ENCODE measurements at regions not wholly inside any gene's neighbourhood (a gene's known extent, or its start where the extent isn't known, plus 50 kb on each side); places are given as distances from the start of the nearest gene placed in this dataset.

- CTCF ChIA-PET: no interaction called here
Measured at GRCh38 chr3:197445896-197446699, 109.7 kb downstream of the BDH1 start.

More at GRCh38 chr3:197445896-197446699, 109.7 kb downstream of the BDH1 start:
- TF ChIP-seq EP300 (IDR thresholded peaks at IDR 0.05; ENCODE audit: borderline replicate concordance in 1 of 2, control insufficient read depth in 1 of 2, low read depth in 2 of 2, low read length in 2 of 2) (no peak), IKZF1 (conservative IDR thresholded peaks at IDR 0.05) (no peak), TAF1 (IDR thresholded peaks at IDR 0.05; ENCODE audit: borderline replicate concordance, low read depth, low read length) (no peak), ZNF24 (IDR thresholded peaks at IDR 0.05) (no peak), NFYB (IDR thresholded peaks at IDR 0.05; ENCODE audit: insufficient read depth, low read depth, low read length) (no peak), YY1 (IDR thresholded peaks at IDR 0.05; ENCODE audit: low read depth, low read length) (no peak), NKRF (conservative IDR thresholded peaks at IDR 0.05) (no peak), SMAD5 (IDR thresholded peaks at IDR 0.05; ENCODE audit: low read depth) (no peak), ZNF274 (IDR thresholded peaks at IDR 0.05; ENCODE audit: insufficient read depth, insufficient read length) (no peak), KDM1A (IDR thresholded peaks at IDR 0.05; ENCODE audit: borderline replicate concordance) (no peak), MEF2A (IDR thresholded peaks at IDR 0.05; ENCODE audit: insufficient read depth, low read depth, low read length) (no peak), PAX5 (IDR thresholded peaks at IDR 0.05; ENCODE audit: borderline replicate concordance, low read depth, low read length) (no peak), SMAD1 (IDR thresholded peaks at IDR 0.05; ENCODE audit: low read depth, partially characterized antibody) (no peak), RBBP5 (conservative IDR thresholded peaks at IDR 0.05) (no peak), TARDBP (IDR thresholded peaks at IDR 0.05; ENCODE audit: borderline replicate concordance) (no peak)
- TF ChIP-seq, protein P1, sequence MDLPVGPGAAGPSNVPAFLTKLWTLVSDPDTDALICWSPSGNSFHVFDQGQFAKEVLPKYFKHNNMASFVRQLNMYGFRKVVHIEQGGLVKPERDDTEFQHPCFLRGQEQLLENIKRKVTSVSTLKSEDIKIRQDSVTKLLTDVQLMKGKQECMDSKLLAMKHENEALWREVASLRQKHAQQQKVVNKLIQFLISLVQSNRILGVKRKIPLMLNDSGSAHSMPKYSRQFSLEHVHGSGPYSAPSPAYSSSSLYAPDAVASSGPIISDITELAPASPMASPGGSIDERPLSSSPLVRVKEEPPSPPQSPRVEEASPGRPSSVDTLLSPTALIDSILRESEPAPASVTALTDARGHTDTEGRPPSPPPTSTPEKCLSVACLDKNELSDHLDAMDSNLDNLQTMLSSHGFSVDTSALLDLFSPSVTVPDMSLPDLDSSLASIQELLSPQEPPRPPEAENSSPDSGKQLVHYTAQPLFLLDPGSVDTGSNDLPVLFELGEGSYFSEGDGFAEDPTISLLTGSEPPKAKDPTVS (IDR thresholded peaks at IDR 0.05; ENCODE audit: low read depth, low read length): no peak
- in situ Hi-C loops (cut with MboI): no loop called here
- no peaks in the 10 kb centered on the region for H3K79me2 ChIP-seq (ENCODE audit: control insufficient read depth, insufficient read depth, low read length)
- RAD21 ChIA-PET (ENCODE audit: unreplicated experiment): no interaction called here
- SMC1A ChIA-PET (ENCODE audit: uncharacterized antibody, unreplicated experiment): no interaction called here
- no peak overlapping the region for H3K4me3 ChIP-seq
- no TSS peak for BruUV-seq (replicated peaks)
- no peak overlapping the region for H3K27ac ChIP-seq (ENCODE audit: control insufficient read depth, insufficient read depth)
- no peaks in the 10 kb centered on the region for H3K36me3 ChIP-seq (ENCODE audit: control insufficient read depth in 2 of 2, insufficient read depth in 2 of 2, low read length in 1 of 2)
- DNase-seq (ENCODE audit: low read depth, low spot score) (no peak), FAIRE-seq (no peak), ATAC-seq (no peak)
- WGBS (ENCODE audit: insufficient coverage, insufficient replicate concordance, low lambda C conversion rate, missing lambda C conversion rate): 41% methylated on average over 12 of the region's 13 CpGs
- H3K9ac ChIP-seq (ENCODE audit: control insufficient read depth, insufficient read depth, low read length): no peak overlapping the region
- POLR2A ChIA-PET: no interaction called here
- intact Hi-C loops (cut with micrococcal nuclease; ENCODE audit: unreplicated experiment): no loop called here
- H3K4me1 ChIP-seq (ENCODE audit: control insufficient read depth, insufficient read depth, low read length): no peaks in the 10 kb centered on the region
- no peak overlapping the region for H3K4me2 ChIP-seq (ENCODE audit: control insufficient read depth, insufficient read depth)
- no peaks in the 10 kb centered on the region for H3K9me3 ChIP-seq (replicated peaks; ENCODE audit: control insufficient read depth, insufficient read depth, low read length)
- no peaks in the 10 kb centered on the region for H4K20me1 ChIP-seq (ENCODE audit: control insufficient read depth, insufficient read depth)
- H3K27me3 ChIP-seq (replicated peaks in 1 of 2; ENCODE audit: control insufficient read depth in 2 of 2, insufficient read depth in 2 of 2, low read length in 1 of 2): no peaks in the 10 kb centered on the region
- no peak overlapping the region for H2AFZ ChIP-seq (ENCODE audit: control insufficient read depth, low read depth, low read length)

All from GM12878 (cell line).